Endodermal cell (in vitro differentiated cells): ENCODE measurements at regions not wholly inside any gene's neighbourhood (a gene's known extent, or its start where the extent isn't known, plus 50 kb on each side); places are given as distances from the start of the nearest gene placed in this dataset.

ENCODE experiments used
- DNase-seq: peaks from one replicate; pipeline ENCODE4 v3.0.0-alpha.2; 2017
- H3K27ac ChIP-seq: 2 replicates; pipeline ENCODE4 v1.5.1; 2013; ENCODE audit warnings: mild to moderate bottlenecking, low read depth, low read length, moderate library complexity
- H3K27me3 ChIP-seq: 2 replicates; pipeline ENCODE4 v1.6.1; 2013; ENCODE audit warnings: mild to moderate bottlenecking, low read length, moderate library complexity; ENCODE audit not compliant: insufficient read depth, control insufficient read depth, poor library complexity, severe bottlenecking
- H3K36me3 ChIP-seq: 2 replicates; pipeline ENCODE4 v1.7.0; 2013; ENCODE audit warnings: mild to moderate bottlenecking, low read length, moderate library complexity; ENCODE audit not compliant: control insufficient read depth, insufficient read depth
- H3K4me1 ChIP-seq: one replicate; pipeline ENCODE4 v1.7.0; 2013; ENCODE audit warnings: low read length; ENCODE audit not compliant: control insufficient read depth, insufficient read depth
- H3K4me3 ChIP-seq: 2 replicates; pipeline ENCODE4 v1.5.1; 2013; ENCODE audit warnings: mild to moderate bottlenecking, low read length, moderate library complexity
- H3K9ac ChIP-seq: 2 replicates; pipeline ENCODE4 v1.6.1; 2013; ENCODE audit warnings: mild to moderate bottlenecking, low read length, moderate library complexity; ENCODE audit not compliant: poor library complexity, severe bottlenecking; ENCODE audit errors: extremely low read depth
- H3K9me3 ChIP-seq: 2 replicates; pipeline ENCODE4 v1.6.1; 2013; ENCODE audit warnings: mild to moderate bottlenecking, low read length, moderate library complexity; ENCODE audit not compliant: control insufficient read depth
- H3K27ac Mint-ChIP-seq: 2 replicates; pipeline ENCODE4 v1.8.0; 2020; ENCODE audit warnings: mixed read lengths
- H3K27me3 Mint-ChIP-seq: 2 replicates; pipeline ENCODE4 v1.8.0; 2021; ENCODE audit warnings: mild to moderate bottlenecking, mixed read lengths; ENCODE audit not compliant: insufficient read depth
- H3K36me3 Mint-ChIP-seq: 2 replicates; pipeline ENCODE4 v1.8.0; 2020; ENCODE audit warnings: low read depth, mixed read lengths
- H3K4me1 Mint-ChIP-seq: 2 replicates; pipeline ENCODE4 v1.8.0; 2020; ENCODE audit warnings: mixed read lengths
- H3K4me3 Mint-ChIP-seq: 2 replicates; pipeline ENCODE4 v1.8.0; 2020; ENCODE audit warnings: mild to moderate bottlenecking, moderate library complexity, mixed read lengths
- H3K9me3 Mint-ChIP-seq: 2 replicates; pipeline ENCODE4 v1.8.0; 2020; ENCODE audit warnings: mild to moderate bottlenecking, mixed read lengths
- WGBS, 2 experiments: methylation state at CpG; one replicate each; pipeline versions ENCODE4 v1.1.5 to v1.1.7; 2013; ENCODE audit warnings: missing lambda C conversion rate in 2 of 2, mixed read lengths in 1 of 2; ENCODE audit not compliant: insufficient coverage in 1 of 2, insufficient read length in 1 of 2; 5-methylcytosine and 5-hydroxymethylcytosine counted together
- TF ChIP-seq, protein P1 (sequence below): fragments of 200-600 bp; sonication (generic); conservative IDR thresholded peaks from 2 replicates; pipeline ENCODE4 v1.5.0; 2021; ENCODE audit warnings: antibody characterized with exemption, mild to moderate bottlenecking

DNA sequence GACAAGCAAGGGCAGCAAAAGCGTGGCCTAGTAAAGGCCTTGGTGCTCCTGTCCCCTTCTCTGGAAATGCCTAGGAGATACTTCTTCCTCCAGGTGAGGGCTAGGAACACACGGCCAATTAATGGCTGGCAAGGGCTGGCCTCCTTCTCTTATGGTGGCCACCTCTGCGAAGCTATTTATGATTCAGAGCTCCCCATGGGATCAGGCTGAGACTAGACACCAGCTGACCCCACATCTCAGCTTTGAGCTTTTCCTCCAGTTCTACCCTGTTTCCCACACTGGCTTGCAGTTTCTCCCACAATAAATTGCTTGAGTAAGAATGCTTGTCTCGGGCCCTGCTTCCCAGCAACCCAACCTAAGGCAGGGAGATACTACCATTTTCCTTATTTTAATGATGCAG, 53.7 kb downstream of the CAMK2N1 start:
- Histone ChIP-seq H3K9me3 (no peaks in the 10 kb centered on the region), H3K27ac (no peak overlapping the region), H3K36me3 (no peaks in the 10 kb centered on the region), H3K27me3 (peaks cover 25% of the 10 kb centered on the region), H3K9ac (no peak overlapping the region), H3K4me3 (no peak overlapping the region), H3K4me1 (no peaks in the 10 kb centered on the region)
- Mint-ChIP-seq H3K36me3 (no peaks in the 10 kb centered on the region), H3K27ac (no peak overlapping the region), H3K4me1 (peaks cover 17% of the 10 kb centered on the region), H3K4me3 (no peak overlapping the region), H3K9me3 (no peaks in the 10 kb centered on the region), H3K27me3 (peaks cover 59% of the 10 kb centered on the region)
- WGBS, 2 experiments, result 91 to 96% methylated on average over 3 to 4 of the region's 4 CpGs
- no peak for DNase-seq
- TF ChIP-seq, protein P1, sequence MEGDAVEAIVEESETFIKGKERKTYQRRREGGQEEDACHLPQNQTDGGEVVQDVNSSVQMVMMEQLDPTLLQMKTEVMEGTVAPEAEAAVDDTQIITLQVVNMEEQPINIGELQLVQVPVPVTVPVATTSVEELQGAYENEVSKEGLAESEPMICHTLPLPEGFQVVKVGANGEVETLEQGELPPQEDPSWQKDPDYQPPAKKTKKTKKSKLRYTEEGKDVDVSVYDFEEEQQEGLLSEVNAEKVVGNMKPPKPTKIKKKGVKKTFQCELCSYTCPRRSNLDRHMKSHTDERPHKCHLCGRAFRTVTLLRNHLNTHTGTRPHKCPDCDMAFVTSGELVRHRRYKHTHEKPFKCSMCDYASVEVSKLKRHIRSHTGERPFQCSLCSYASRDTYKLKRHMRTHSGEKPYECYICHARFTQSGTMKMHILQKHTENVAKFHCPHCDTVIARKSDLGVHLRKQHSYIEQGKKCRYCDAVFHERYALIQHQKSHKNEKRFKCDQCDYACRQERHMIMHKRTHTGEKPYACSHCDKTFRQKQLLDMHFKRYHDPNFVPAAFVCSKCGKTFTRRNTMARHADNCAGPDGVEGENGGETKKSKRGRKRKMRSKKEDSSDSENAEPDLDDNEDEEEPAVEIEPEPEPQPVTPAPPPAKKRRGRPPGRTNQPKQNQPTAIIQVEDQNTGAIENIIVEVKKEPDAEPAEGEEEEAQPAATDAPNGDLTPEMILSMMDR, result no peak

DNA sequence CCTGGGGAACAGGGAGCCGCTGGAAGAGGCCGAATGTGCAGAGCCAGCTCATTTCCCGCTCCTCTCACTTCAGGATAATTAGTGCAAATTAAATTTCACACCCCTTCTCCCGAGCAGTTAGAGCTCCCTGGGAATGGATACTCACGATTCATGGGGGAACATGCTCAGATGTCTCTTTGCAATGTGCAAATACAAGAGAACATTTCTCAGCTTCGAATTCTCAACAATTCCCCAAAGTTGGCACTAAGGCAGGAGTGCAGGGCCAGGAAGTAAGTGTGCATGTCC, 54.9 kb downstream of the CAMK2N1 start:
- TF ChIP-seq, protein P1, result no peak
- Histone ChIP-seq H3K27ac (no peak overlapping the region), H3K9ac (no peak overlapping the region), H3K27me3 (peaks cover 20% of the 10 kb centered on the region), H3K36me3 (no peaks in the 10 kb centered on the region), H3K9me3 (no peaks in the 10 kb centered on the region), H3K4me3 (no peak overlapping the region), H3K4me1 (peaks cover 4% of the 10 kb centered on the region)
- no peaks in the 10 kb centered on the region for H3K9me3 Mint-ChIP-seq
- no peaks in the 10 kb centered on the region for H3K36me3 Mint-ChIP-seq
- peaks cover 63% of the 10 kb centered on the region for H3K27me3 Mint-ChIP-seq
- H3K4me3 Mint-ChIP-seq, result no peak overlapping the region
- WGBS, 2 experiments, result 47 to 64% methylated on average over 3 to 6 of the region's 6 CpGs
- no peak for DNase-seq
- H3K27ac Mint-ChIP-seq, result no peak overlapping the region
- peaks cover 13% of the 10 kb centered on the region for H3K4me1 Mint-ChIP-seq

DNA sequence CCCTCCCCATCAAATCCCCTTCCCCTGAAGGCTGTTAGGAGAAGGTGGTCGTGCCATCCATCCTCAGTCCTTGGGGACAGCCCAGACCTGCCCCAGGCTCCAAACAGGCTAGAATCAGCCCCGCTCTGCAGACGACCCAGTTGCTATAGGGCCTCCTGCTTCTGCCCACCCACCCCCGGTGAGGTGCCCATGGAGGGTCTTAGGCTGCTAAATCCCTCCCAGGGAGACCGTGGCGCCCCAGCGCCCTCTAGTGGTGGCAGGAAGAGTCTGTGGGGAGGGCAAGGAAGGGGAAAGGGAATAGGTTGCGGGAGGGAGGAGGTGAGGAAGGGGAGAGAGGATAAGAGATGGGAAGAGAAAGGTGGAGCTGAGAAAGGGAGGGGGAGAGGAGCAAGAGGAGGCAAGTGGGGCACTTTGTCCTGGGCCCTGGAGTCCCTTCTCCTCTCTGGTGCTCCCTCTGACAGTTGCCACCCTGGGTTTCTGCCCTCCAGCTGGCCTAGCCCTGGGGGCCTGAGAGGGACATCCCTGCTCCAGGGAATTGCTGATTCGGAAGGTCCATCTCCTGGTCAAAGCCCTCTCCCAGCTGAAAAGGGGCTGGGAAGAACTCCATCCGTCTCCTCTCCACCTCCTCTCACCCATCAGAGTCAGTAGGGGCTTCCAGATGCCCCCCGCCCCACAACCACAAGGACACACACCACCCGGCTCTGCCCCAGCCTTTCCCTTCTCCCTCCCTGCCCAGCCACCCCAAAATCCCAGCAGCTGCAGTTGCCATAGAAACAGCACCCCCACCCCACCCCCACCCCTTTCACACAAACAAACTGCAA, 55.4 kb downstream of the CAMK2N1 start:
- 32 to 50% methylated on average over 2 to 12 of the region's 12 CpGs for WGBS, 2 experiments
- H3K27ac Mint-ChIP-seq, result no peak overlapping the region

More for the DNA sequence above, 55.4 kb downstream of the CAMK2N1 start:
- H3K9ac ChIP-seq, result no peak overlapping the region
- DNase-seq, result peak; percentile 93
- peaks cover 5% of the 10 kb centered on the region for H3K9me3 ChIP-seq
- TF ChIP-seq, protein P1, result peak; percentile 98
- H3K4me3 ChIP-seq, result no peak overlapping the region
- peaks cover 63% of the 10 kb centered on the region for H3K27me3 Mint-ChIP-seq
- H3K4me1 ChIP-seq, result peaks cover 4% of the 10 kb centered on the region
- no peak overlapping the region for H3K27ac ChIP-seq
- peaks cover 14% of the 10 kb centered on the region for H3K27me3 ChIP-seq
- H3K4me1 Mint-ChIP-seq, result peaks cover 13% of the 10 kb centered on the region
- H3K36me3 Mint-ChIP-seq, result no peaks in the 10 kb centered on the region
- H3K9me3 Mint-ChIP-seq, result peaks cover under 1% of the 10 kb centered on the region
- no peaks in the 10 kb centered on the region for H3K36me3 ChIP-seq
- H3K4me3 Mint-ChIP-seq, result no peak overlapping the region
